Esophagus muscularis mucosa (tissue), 4 donors: ENCODE measurements at regions not wholly inside any gene's neighbourhood (a gene's known extent, or its start where the extent isn't known, plus 50 kb on each side); places are given as distances from the start of the nearest gene placed in this dataset.

ENCODE experiments used
- DNase-seq: peaks from one replicate; pipeline ENCODE4 v3.0.0-alpha.2; 2017; ENCODE audit errors: extremely low spot score
- H3K27ac ChIP-seq, 4 donors: fragments of 200-600 bp; sonication (generic); replicated peaks in 1 of 4; 1 replicate in 3 of 4; 2 replicates in 1 of 4; pipeline ENCODE4 v1.5.1; 2016 to 2019; ENCODE audit warnings: mild to moderate bottlenecking in 1 of 4
- H3K27me3 ChIP-seq, 4 donors: fragments of 200-600 bp; sonication (generic); one replicate each; pipeline versions ENCODE4 v1.5.1 to v1.6.0; 2016 to 2019
- H3K36me3 ChIP-seq, 4 donors: fragments of 200-600 bp; sonication (generic); one replicate each; pipeline ENCODE4 v1.5.1; 2016 to 2019
- H3K4me1 ChIP-seq, 4 donors: fragments of 200-600 bp; sonication (generic); one replicate each; pipeline ENCODE4 v1.5.1; 2016 to 2019
- H3K4me3 ChIP-seq, 4 donors: fragments of 200-600 bp; sonication (generic); 1 replicate in 2 of 4; 2 replicates in 2 of 4; pipeline ENCODE4 v1.5.1; 2016 to 2019; ENCODE audit warnings: mild to moderate bottlenecking in 4 of 4, moderate library complexity in 1 of 4
- H3K9me3 ChIP-seq, 4 donors: fragments of 200-600 bp; sonication (generic); 1 replicate in 3 of 4; 2 replicates in 1 of 4; pipeline ENCODE4 v1.5.1; 2016 to 2019
- EP300 ChIP-seq: sonication (generic); formaldehyde crosslinking; IDR thresholded peaks from one replicate; pipeline ENCODE4 v1.6.1; 2017; ENCODE audit warnings: antibody characterized with exemption
- POLR2A ChIP-seq: fragments of 450-650 bp; IDR thresholded peaks from one replicate; pipeline ENCODE4 v1.6.1; 2017; ENCODE audit warnings: antibody characterized with exemption, moderate library complexity, mild to moderate bottlenecking, low read depth
- POLR2AphosphoS5 ChIP-seq, 2 donors: sonication (generic); formaldehyde crosslinking; IDR thresholded peaks; one replicate each; pipeline ENCODE4 v1.6.1; 2017; ENCODE audit warnings: antibody characterized with exemption in 2 of 2
- WGBS: methylation state at CpG from one replicate; pipeline ENCODE4 v1.1.5; 2018; 5-methylcytosine and 5-hydroxymethylcytosine counted together
- intact Hi-C: fragments of 100-400 bp; cut with DNase I; formaldehyde crosslinking; loops from one replicate; pipeline ENCODE4 v1.15.1; 2023
- TF ChIP-seq, protein P1 (sequence below), 3 experiments: fragments of 200-600 bp in 2 of 3; fragments of 450-650 bp in 1 of 3; sonication (generic) in 2 of 3; IDR thresholded peaks; one replicate each; pipeline ENCODE4 v1.5.1; 2017 to 2019; ENCODE audit warnings: antibody characterized with exemption in 3 of 3, mild to moderate bottlenecking in 2 of 3, moderate library complexity in 1 of 3

GRCh38 chr5:117652958-117653280 is 1078.3 kb upstream of the SEMA6A start:
- TF ChIP-seq POLR2A: no peak
- Histone ChIP-seq H3K9me3 (no peaks in the 10 kb centered on the region), H3K27ac (no peak overlapping the region), H3K27me3 (no peaks in the 10 kb centered on the region), H3K4me3 (no peak overlapping the region), H3K4me1 (no peaks in the 10 kb centered on the region), H3K36me3 (no peaks in the 10 kb centered on the region)
- no peak for DNase-seq
- intact Hi-C loops: no loop called here
- WGBS: 86% methylated on average over 3 of the region's 3 CpGs

- 53% methylated on average over 4 of the region's 4 CpGs for WGBS
- TF ChIP-seq, protein P1, sequence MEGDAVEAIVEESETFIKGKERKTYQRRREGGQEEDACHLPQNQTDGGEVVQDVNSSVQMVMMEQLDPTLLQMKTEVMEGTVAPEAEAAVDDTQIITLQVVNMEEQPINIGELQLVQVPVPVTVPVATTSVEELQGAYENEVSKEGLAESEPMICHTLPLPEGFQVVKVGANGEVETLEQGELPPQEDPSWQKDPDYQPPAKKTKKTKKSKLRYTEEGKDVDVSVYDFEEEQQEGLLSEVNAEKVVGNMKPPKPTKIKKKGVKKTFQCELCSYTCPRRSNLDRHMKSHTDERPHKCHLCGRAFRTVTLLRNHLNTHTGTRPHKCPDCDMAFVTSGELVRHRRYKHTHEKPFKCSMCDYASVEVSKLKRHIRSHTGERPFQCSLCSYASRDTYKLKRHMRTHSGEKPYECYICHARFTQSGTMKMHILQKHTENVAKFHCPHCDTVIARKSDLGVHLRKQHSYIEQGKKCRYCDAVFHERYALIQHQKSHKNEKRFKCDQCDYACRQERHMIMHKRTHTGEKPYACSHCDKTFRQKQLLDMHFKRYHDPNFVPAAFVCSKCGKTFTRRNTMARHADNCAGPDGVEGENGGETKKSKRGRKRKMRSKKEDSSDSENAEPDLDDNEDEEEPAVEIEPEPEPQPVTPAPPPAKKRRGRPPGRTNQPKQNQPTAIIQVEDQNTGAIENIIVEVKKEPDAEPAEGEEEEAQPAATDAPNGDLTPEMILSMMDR (IDR thresholded peaks at IDR 0.05): no peak
- H3K4me1 ChIP-seq: no peaks in the 10 kb centered on the region
- intact Hi-C loops: no loop called here
- no peaks in the 10 kb centered on the region for H3K36me3 ChIP-seq
- DNase-seq: no peak
- no peaks in the 10 kb centered on the region for H3K9me3 ChIP-seq
- H3K27me3 ChIP-seq: no peaks in the 10 kb centered on the region
- no peak overlapping the region for H3K4me3 ChIP-seq
- H3K27ac ChIP-seq: no peak overlapping the region
Observed at GRCh38 chr5:117652036-117652957, 1077.7 kb upstream of the SEMA6A start.

DNA sequence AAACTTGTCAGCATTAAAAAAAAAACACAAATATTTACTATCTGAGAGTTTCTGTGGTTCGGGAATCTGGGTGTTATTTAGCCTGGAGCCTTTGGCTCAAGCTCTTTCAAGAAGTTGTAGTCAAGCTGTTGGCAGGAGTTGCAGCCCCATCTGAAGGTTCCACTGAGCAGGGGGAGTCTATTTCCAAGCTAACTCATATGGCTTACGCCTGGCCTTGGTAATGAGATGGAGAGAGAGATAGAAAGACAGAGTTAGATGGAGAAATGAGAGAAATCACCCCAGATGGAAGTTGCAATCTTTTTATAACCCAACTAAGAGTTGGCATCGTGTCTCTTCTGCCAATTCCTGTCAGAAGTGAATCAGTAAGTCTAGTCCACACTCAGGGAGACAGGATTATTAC is 1075.2 kb upstream of the SEMA6A start:
- H3K9me3 ChIP-seq: no peaks in the 10 kb centered on the region
- H3K27me3 ChIP-seq: no peaks in the 10 kb centered on the region
- WGBS: 79% methylated on average over 3 of the region's 3 CpGs
- H3K4me1 ChIP-seq: no peaks in the 10 kb centered on the region
- no peak overlapping the region for H3K27ac ChIP-seq
- intact Hi-C loops: no loop called here
- no peak overlapping the region for H3K4me3 ChIP-seq
- no peaks in the 10 kb centered on the region for H3K36me3 ChIP-seq
- DNase-seq: no peak
- TF ChIP-seq, protein P1 (IDR thresholded peaks at IDR 0.05): no peak
- TF ChIP-seq POLR2AphosphoS5 (IDR thresholded peaks at IDR 0.05): no peak
- no peak for TF ChIP-seq EP300
- TF ChIP-seq POLR2A: no peak

- H3K36me3 ChIP-seq: no peaks in the 10 kb centered on the region
- no peak overlapping the region for H3K27ac ChIP-seq
- H3K9me3 ChIP-seq: no peaks in the 10 kb centered on the region
- no peak for DNase-seq
- no peaks in the 10 kb centered on the region for H3K27me3 ChIP-seq
- H3K4me3 ChIP-seq: no peak overlapping the region
- no peak for TF ChIP-seq POLR2AphosphoS5 (IDR thresholded peaks at IDR 0.05)
- TF ChIP-seq EP300: no peak
- TF ChIP-seq, protein P1 (IDR thresholded peaks at IDR 0.05): no peak
- TF ChIP-seq POLR2A: no peak
- no peaks in the 10 kb centered on the region for H3K4me1 ChIP-seq
- intact Hi-C loops: no loop called here
Observed at GRCh38 chr5:117645400-117645799, 1070.8 kb upstream of the SEMA6A start.

DNA sequence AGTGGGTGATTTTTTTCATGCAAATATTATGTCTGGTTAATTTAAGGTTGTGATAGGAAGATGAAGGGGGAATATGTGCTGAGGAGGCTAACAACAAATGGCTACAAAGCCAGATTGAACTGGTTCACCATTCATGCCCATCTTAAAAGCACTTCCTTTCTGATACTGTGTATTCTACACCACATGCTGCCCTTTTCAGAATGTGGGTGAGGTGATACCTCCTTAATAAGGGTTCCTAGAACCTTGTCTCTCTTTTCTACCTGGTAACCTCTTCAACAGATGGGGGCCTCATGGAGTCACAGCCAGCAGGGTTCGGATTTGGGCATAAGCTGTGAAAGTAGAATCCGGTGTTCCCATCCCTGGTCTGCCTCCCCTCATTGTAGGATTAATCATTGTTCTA is 1064.0 kb upstream of the SEMA6A start:
- no peak for DNase-seq
- Histone ChIP-seq H3K9me3 (no peaks in the 10 kb centered on the region), H3K4me1 (no peaks in the 10 kb centered on the region), H3K36me3 (no peaks in the 10 kb centered on the region), H3K27me3 (no peaks in the 10 kb centered on the region), H3K27ac (no peak overlapping the region), H3K4me3 (no peak overlapping the region)
- 94% methylated on average over 2 of the region's 2 CpGs for WGBS
- TF ChIP-seq POLR2AphosphoS5 (IDR thresholded peaks at IDR 0.05) (no peak), EP300 (no peak), POLR2A (no peak)
- TF ChIP-seq, protein P1 (IDR thresholded peaks at IDR 0.05): no peak
- intact Hi-C loops: no loop called here
